ENCODE measurements at regions not wholly inside any gene's neighbourhood (a gene's known extent, or its start where the extent isn't known, plus 50 kb on each side); places are given as distances from the start of the nearest gene placed in this dataset.
"Not testable (repeated sequence)": the region's sequence is repeated elsewhere in the genome, so short reads cannot be mapped to it uniquely, and the experiment has no call there.

DNA sequence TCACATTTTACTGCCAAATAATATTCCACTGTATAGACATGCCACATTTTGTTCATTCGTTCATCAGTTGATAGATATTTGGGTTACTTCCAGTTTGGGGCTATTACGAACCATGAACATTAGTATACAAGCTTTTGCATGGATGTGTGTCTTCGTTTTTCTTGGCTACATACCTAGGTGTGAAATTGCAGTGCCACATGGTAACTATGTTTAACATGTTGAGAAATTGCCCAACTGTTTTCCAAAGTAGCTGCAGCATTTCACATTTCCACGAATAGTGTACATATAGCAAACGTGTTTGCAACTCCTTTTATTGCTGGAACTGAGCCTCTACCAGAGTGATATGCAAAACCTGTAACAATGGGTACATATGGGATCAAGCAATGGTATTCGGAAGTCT, 221.5 kb downstream of the VEGFC start:
- no peak for DNase-seq (ENCODE audit: low read depth, low spot score)

DNA sequence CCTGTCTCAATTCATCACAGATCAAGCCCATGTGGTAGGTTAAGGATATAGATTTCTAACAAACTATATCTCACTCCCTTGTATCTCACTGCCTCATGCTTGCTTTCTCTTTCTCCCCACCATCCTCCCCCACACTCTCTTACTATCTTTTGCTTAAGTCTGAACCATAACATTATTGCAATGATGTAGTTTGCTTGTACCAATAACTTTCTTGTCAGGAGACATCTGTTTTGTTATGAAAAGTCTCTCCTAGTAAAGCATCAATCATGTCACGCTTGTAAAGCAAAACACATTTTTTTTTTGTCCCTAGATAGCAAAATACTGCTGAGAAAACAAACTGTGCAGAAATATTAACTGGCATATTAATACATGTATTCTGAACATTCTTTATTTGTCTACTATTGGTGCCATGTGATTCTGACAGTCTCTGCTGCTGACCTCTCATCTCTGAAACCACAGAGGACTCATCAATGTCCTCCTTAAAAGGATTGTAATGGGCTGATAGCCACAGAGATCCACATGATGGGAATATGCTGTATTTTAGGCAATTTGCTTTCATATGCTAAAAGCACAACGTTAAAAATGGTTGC, 217.5 kb downstream of the VEGFC start:
- DNase-seq (ENCODE audit: low read depth, low spot score), result no peak

DNA sequence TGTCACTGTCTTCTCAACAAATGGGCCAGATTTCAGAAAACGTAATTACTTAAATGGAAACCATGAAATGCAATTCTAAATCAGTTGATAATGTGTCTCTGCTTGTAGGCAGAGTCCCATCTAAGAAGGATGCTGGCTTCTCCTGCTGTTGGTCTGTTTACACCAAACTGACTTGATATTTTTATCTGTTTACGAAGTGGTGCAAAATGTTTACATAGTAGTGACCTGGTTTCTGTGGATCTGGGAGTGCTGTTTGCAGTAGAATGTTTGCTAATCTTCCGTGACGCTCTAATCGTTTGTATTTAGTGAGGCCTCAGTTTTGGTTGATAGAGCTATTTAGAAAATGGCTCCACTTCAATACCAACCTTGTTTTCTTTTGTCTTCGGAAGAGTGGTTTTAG, 213.5 kb downstream of the VEGFC start:
- DNase-seq (ENCODE audit: low read depth, low spot score), result no peak

DNA sequence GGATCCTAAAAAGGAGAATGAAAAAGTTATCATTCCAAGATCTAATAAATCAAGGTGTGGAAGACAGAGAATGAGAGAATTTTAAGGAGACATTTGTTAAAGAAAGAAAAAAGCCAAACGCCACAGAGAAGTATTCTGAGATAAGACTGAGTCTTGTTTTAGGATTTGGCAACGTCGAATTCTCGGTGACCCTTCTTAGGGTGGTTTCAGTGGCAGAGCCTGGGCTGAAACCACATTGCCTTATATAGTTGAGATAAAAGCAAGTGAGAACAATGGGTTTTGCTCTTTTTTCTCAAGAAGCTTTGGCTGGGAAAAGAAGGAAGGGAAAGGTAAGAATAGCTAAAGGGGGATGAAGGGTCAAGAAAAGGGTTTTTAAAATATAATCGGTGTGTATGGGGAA, 209.4 kb downstream of the VEGFC start:
- DNase-seq (ENCODE audit: low read depth, low spot score), result no peak

DNA sequence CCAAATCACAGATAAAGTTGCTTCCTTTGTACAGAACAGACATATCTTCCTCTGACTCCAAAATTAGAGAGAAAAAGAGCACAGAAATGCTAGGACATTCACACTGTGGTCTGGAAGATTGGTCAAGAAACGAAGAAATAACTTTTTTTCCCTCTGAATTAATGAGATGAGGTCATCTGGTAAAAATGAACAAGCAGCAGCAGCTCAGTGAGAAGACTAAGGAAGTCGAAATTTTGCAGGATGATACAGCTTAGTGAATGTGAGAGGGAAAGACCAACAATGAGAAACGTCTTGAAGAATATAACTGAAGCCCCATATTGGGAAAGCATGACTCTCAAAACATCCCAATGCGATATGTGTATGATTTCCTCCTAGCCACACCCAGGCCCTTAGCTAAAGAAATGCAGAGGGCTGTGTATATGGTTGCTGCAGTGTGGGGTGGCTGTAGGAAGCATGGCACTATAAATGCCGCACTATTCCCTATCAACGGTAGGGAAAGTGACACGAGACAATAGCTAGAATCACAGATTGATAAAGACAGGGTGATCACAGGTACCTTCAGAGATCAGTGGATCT, 208.6 kb downstream of the VEGFC start:
- DNase-seq (ENCODE audit: low read depth, low spot score), result no peak

DNA sequence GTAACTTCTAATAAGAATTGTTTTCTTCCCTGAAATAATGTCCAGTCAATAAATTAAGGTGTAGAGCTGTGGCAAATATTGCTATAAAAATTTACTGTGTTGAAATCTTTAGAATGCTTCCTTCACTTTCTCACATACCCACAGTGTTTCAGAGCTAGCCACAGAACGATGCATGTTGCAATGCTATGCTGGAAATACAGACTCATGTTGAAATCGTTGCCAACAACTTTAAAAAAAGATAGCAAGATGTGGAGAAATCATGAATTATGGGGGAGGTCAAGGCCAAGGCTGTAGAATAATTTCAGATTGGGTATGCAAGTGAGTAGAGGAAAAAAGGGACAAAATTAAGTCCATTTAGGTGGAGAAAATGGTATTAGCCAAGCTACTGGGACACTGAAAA, 204.8 kb downstream of the VEGFC start:
- DNase-seq (ENCODE audit: low read depth, low spot score), result no peak

DNA sequence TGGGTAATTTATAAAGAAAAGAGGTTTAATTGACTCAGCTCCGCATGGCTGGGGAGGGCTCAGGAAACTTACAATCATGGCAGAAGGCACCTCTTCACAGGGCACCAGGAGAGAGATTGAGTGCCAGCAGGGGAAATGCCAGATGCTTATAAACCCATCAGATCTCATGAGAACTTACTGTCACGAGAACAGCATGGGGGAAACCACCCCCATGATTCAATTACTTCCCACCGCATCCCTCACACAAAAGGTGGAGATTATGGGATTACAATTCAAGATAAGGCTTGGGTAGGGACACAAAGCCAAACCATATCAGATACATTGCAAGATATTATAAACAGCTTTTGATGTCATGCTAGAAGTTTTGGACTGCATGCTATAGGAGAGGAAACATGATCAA, 204.3 kb downstream of the VEGFC start:
- DNase-seq (ENCODE audit: low read depth, low spot score), result no peak

DNA sequence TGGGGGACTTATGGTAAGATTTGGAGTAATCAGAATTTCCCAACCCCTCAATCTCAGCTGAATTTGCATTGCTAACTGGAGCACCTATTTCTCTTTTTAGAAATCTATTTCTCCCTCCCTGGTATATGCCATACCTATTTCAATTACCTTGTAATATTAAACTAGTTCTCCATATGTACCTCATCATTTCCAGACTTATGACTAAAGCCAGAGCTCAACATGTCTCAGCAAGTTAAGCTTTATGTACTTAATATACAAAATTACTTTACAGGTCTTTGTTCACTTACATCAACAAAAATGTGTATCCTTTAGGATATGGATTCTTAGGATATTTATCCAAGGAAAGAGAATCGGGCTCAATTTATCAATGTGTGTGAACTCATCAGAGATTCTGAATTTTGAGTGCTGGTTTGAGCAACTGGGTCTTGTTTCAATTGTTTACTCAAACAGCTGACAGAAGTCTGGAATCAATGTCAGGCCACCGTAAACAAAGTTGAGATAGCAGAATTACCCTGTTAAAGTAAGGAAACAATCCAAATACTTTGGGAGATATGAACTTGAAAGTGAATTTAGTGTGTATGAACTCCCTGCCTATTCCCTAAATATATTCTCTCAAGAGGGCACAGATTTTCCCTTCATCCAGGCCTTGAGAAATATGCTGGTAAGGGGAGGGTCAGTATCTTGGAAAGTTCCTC, 199.6 kb downstream of the VEGFC start:
- no peak for DNase-seq (ENCODE audit: low read depth, low spot score)

DNA sequence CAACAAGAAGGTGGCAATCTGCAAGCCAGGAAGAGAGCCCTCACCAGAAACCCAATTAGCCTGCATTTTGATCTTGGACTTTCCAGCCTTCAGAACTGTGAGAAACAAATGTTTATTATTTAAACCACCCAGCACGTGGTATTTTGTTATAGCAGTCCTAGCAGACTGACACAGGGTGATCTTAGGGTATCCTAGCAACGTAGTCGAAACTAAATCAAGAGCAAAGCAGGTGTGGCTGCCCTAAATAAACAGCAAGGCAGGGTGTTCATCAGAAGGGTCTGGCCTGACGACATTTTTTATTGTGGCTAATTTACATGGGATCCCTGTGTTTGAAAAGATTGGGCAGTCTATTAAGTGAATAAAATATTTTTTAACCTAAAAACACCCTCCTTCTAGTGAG, 198.8 kb downstream of the VEGFC start:
- DNase-seq (ENCODE audit: low read depth, low spot score), result no peak

DNA sequence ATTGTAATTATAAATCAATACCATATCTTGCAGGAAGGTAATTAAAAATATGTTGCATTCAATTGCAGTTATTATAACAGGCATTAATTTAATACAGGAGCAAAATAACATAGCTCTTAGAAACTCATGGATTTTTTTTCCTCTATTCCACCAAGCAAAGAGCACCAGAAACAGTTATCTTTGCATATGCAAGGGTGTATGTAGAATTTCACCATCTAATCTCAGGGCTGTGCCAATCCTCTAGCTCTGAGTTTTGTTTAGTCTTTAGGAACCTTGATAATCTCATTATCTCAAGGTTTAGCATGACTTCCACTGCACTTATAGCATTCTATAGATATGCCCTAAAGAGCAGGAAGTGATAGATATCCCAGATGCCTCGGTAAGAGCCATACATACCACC, 197.5 kb downstream of the VEGFC start:
- DNase-seq (ENCODE audit: low read depth, low spot score), result no peak

DNA sequence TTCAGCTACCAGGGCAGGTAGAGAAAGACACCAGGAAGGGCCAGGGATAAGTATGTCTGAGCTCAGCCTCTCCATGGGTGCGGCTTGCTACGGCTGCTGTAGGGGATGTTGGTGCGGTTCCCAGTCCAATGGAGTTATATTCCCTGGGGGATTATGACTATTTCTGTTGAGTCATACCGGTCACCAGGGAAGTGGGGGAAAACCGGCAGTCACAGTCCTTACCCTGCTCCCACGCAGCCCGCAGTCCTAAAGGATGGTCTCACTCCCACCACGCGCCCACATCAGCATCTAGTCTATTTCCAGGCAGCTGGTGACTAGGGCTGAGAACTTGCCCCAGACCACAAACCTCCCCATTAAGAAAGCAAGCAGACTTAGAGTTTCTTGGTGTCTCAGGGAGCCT, 191.6 kb downstream of the VEGFC start:
- DNase-seq (ENCODE audit: low read depth, low spot score), result no peak

DNA sequence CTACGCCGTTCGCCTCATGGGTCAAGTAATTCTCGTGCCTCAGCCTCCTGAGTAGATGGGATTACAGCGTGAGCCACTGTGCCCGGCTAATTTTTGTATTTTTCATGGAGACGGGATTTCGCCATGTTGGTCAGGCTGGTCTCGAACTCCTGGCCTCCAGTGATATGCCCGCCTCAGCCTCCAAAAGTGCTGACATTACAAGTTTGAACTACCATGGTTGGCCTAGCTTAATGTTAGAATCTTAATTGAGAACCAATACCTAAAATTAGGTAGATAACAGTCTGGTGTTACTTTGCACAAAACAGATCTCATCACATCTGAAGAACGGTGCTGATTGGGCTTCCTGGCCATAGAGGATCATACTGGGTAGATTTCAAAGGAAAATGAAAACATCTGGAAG, 184.9 kb downstream of the VEGFC start:
- DNase-seq (ENCODE audit: low read depth, low spot score), result no peak

DNA sequence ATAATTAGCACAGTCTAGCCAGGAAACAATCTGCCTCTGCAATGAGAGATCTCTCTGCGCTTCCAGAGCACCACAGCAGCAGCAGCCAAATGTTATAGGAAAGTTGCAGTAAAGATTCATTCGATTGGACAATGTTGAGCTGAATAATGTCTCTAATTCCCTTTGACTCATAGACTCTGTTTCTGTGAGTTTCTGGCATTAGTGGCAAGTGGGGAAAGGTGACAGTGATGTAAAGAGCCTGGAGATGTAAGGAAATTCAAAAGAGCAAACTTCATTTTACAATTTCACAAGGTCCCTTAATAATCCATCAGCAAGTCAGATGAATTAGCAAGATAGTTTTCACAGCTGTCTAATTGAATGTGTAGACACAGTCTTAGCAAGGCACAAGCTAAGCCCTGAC, 184.4 kb downstream of the VEGFC start:
- DNase-seq (ENCODE audit: low read depth, low spot score), result no peak

DNA sequence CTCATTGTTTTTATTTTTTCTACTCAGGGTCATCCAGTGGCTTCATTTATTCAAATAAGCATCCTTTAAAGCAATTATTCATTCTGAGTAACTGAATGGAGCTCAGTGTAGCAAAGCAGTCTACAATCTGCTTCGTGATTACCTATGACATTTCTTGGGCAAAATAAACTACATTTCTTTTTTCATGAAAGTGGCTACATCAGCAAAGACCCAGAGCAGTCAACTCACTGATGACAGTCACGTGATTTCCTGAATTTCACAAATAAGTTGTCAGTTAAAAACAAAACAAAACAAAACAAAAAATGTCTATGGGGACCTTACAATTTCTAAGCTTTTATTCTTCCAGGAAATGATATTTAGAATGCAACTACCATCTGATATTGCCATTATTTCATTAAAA, 182.1 kb downstream of the VEGFC start:
- no peak for DNase-seq (ENCODE audit: low read depth, low spot score)

DNA sequence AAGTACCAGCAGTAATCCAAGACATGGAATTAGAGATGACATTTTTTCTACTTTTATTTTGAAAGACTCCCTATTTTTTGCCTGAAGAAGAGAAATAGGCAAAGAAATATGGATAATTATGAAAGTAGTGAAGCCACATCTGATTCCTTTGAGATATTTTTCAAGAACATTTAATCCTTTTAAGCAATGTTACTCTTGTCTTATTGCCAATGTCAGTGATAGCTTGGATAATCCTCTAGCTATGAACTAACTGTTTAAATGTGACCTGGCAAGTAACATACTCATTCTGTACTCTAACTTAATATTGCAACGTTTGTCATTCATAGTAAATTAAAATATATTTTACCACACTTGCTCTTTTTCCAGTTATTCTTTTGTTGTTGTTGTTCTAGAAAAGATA, 181.3 kb downstream of the VEGFC start:
- no peak for DNase-seq (ENCODE audit: low read depth, low spot score)

DNA sequence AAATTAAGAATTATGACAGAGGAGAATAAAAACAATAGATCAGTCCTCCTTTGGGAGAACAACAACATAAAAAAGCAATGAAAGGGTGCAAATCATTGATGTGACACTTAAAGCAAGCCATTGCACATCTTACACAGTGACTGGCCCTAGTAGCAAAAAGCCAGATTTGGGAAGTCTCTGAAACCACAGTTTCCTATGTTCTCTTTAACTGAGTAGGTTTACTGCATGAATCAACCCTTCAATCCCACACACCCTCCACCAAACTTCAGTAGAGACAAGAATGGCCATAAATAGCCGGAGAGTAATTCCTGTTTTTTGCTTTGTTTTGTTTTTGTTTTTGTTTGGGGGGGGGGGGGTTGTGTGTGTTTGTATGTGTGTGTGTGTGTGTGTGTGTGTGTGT, 180.8 kb downstream of the VEGFC start:
- DNase-seq (ENCODE audit: low read depth, low spot score), result no peak

DNA sequence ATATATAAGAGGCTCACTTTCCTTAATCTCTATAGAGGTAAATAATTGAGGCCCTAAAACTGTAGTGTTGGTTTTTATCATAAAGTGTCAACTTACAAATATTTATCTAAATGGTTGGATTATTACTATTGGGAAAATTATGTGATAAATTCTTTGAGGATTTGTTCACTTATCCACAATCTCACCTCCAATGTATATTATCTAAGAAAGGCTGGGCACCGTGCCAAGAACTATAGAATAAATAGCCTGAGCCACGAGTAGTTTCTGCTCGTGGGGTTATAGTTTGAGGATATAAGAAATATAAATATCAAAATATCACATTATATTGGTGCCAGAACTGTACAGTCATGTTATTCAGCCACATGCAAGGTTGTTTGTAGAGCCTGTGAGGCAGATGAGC, 177.9 kb downstream of the VEGFC start:
- DNase-seq (ENCODE audit: low read depth, low spot score), result no peak

DNA sequence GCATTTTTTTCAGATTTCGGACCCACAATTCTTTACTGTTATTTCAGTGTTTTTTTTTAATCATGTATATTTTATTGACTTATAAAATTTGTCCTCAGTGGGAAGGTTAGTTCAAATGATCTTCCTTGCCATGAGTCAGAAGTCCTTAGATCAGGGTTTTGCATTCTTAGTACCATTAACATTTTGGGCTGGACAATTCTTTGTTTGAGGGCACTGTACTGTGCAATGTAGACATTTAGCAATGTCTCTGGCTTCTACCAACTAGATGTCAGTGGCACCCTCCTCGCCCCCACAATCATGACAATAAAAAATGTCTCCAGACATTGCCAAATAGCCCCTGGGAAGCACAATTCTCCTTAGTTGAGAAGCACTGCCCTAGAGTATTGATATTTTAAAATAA, 176.6 kb downstream of the VEGFC start:
- no peak for DNase-seq (ENCODE audit: low read depth, low spot score)

DNA sequence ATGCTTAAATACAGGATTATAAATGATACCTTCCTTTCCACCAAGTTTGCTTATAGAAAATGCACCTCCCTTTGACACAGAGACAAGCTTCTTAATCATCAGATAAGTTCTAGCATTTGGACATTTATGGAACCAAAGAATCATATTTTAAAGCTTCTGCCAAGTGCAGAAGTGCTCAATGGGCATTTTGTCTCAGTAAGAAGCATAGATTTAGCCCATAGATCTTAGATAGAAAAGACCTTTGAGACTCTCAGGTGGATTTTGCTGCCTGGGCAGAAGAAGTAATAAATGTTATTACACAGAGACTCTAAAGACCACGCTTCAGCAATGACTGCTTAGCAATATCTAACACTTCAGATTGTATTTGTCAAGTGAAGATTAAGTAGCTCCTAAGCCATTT, 174.6 kb downstream of the VEGFC start:
- DNase-seq (ENCODE audit: low read depth, low spot score), result no peak

DNA sequence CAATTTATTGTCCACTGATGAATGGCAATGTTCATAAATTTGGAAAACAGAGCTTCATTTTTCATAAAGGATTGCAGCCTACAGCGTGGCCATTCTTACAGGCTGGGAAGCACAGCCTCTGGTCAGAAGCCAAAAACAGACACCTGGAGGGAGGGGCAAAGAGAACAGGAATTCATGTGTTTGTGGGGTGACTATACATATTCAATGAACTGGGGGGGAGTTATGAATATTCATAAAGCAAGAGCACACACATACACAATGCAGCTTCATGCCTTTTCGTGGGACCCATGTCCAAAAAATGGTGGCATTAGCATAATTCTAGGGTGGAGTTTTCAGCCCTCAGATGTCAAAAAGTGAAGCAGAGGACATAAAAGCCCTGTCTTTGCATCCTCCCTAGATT, 173.3 kb downstream of the VEGFC start:
- no peak for DNase-seq (ENCODE audit: low read depth, low spot score)

DNA sequence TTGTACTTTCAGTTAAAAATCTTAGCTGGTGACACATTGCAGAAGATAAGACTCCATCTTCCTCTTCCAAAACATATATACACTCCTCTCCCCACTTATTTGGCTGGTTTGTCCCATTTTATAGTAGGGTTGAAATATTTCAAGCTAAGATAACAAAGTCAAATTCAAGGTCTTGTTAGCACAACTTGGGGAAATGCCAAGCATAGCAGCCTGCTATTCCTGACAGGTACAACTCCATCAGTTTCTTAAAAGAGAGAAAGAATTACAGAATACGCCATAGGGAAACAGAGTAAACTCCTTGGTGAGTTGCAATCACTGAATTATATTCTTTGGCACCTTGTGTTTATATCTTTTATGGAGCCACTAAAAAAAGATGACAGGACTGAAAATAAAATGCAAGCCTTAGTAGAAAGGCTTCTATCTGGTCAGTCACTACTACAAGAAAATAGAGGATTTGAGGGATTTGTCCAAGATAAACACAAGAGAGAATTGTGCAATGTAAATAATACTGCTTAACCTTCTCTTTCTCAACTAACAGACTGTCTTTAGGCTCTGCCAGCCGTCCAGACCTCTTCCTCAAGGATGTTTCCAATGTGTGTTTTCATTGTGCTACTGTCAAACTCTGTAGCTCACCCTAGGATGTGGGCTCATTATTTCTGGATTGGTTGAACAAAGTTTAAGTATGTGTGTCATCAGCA, 170.3 kb downstream of the VEGFC start:
- DNase-seq (ENCODE audit: low read depth, low spot score), result no peak

DNA sequence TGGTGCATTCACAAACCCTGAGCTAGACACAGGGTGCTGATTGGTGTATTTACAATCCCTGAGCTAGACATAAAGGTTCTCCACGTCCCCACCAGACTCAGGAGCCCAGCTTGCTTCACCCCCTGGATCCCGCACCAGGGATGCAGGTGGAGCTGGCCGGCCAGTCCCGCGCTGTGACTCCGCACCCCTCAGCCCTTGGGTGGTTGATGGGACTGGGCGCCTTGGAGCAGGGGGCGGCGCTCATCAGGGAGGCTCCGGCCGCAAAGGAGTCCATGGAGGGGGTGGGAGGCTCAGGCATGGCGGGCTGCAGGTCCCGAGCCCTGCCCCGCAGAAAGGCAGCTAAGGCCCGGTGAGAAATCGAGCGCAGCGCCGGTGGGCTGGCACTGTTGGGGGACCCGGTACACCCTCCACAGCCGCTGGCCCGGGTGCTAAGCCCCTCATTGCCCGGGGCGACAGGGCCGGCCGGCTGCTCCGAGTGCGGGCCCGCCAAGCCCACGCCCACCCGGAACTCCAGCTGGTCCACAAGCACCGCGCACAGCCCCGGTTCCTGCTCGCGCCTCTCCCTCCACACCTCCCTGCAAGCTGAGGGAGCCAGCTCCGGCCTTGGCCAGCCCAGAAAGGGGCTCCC, 167.6 kb downstream of the VEGFC start:
- not testable (repeated sequence) for DNase-seq (ENCODE audit: low read depth, low spot score)

Data from pulmonary artery endothelial cell (primary cell).